HUES48 (cell line): ENCODE measurements at regions not wholly inside any gene's neighbourhood (a gene's known extent, or its start where the extent isn't known, plus 50 kb on each side); places are given as distances from the start of the nearest gene placed in this dataset.

Source experiments
- H3K27ac ChIP-seq: one replicate; pipeline ENCODE4 v1.7.0; 2013; ENCODE audit warnings: low read depth, low read length, inconsistent platforms
- H3K27me3 ChIP-seq: 2 replicates; pipeline ENCODE4 v1.6.1; 2013; ENCODE audit warnings: mild to moderate bottlenecking, low read length; ENCODE audit not compliant: control insufficient read depth, insufficient read depth
- H3K36me3 ChIP-seq: 2 replicates; pipeline ENCODE4 v1.6.1; 2013; ENCODE audit warnings: low read length; ENCODE audit not compliant: control insufficient read depth, insufficient read depth
- H3K4me1 ChIP-seq: 2 replicates; pipeline ENCODE4 v1.6.1; 2013; ENCODE audit warnings: mild to moderate bottlenecking, low read length; ENCODE audit not compliant: control insufficient read depth, insufficient read depth
- H3K4me3 ChIP-seq: 2 replicates; pipeline ENCODE4 v1.5.1; 2013; ENCODE audit warnings: mild to moderate bottlenecking, low read depth, low read length
- H3K9ac ChIP-seq: 2 replicates; pipeline ENCODE4 v1.6.1; 2013; ENCODE audit warnings: mild to moderate bottlenecking, low read depth, low read length, moderate library complexity
- H3K9me3 ChIP-seq: 2 replicates; pipeline ENCODE4 v1.6.1; 2013; ENCODE audit warnings: low read length; ENCODE audit not compliant: control insufficient read depth, insufficient read depth

DNA sequence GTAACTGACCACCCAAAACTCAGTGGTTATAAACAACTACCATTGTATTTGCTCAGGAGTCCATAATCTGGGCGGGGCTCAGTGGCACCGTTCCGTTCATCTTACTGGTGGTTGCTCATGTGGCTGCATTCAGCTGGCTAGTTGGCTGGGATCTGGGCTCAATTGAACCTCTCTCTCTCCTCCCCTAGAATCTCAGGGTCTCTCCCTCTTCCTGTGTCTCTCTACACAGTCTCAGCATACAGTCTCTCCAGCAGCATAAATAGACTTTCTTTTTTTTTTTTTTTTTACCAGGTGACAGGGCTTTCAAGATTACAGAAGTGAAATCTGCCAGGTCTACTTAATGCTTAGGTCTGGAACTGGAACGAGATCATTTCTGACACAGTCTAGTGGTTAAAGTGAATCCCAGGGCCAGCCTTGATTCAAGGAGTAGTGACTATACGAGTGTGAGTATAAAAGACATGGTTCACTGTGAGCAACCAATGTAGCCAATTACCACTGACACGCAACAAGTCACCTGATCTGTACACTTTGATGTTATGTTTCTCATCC, 193.7 kb upstream of the ESRRG start:
- no peak overlapping the region for H3K27ac ChIP-seq
- no peaks in the 10 kb centered on the region for H3K9me3 ChIP-seq
- H3K4me3 ChIP-seq = no peak overlapping the region
- H3K4me1 ChIP-seq = no peaks in the 10 kb centered on the region
- no peaks in the 10 kb centered on the region for H3K36me3 ChIP-seq
- no peak overlapping the region for H3K9ac ChIP-seq
- H3K27me3 ChIP-seq = no peaks in the 10 kb centered on the region

DNA sequence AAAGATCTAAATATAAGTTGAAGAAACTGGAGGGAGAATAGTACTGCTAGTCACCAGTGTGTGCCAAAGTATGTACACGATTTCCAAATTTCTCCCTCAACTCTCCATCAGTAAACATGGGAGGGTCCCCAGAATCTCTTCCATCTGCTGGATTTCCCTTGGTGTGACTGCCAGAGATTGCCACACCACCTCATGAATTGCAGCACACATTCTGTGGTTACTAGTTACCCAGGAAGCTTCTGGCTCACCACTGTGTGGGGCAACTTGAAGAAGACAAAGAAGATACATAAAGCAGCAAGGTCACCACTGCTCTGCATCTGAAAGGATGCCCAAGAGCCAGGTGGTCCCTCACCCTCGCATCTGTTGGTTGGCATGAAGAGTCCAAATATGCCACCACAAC, 191.7 kb upstream of the ESRRG start:
- H3K9ac ChIP-seq = no peak overlapping the region
- no peaks in the 10 kb centered on the region for H3K27me3 ChIP-seq
- no peaks in the 10 kb centered on the region for H3K4me1 ChIP-seq
- no peak overlapping the region for H3K4me3 ChIP-seq
- no peaks in the 10 kb centered on the region for H3K9me3 ChIP-seq
- no peak overlapping the region for H3K27ac ChIP-seq
- no peaks in the 10 kb centered on the region for H3K36me3 ChIP-seq

DNA sequence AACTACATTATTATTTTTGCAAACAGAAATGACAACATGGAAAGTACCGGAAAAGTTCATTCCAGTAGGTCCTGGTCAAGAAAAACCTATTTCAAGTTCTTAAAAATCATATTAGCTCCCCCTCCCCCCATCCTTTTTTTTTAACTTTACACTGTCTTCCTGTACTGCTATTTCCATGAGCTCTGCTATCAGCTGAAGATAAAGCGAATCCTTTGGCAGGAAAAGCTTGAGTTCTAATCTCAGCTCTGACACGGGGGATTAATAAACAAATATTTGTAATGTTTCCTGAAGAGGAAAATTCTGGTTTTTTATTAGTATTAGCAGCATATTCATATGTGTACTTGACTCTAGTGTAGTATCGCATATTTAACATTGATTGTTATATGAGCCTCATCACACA, 190.7 kb upstream of the ESRRG start:
- H3K4me3 ChIP-seq = no peak overlapping the region
- H3K27me3 ChIP-seq = no peaks in the 10 kb centered on the region
- H3K27ac ChIP-seq = no peak overlapping the region
- no peaks in the 10 kb centered on the region for H3K4me1 ChIP-seq
- no peaks in the 10 kb centered on the region for H3K36me3 ChIP-seq
- H3K9me3 ChIP-seq = no peaks in the 10 kb centered on the region
- no peak overlapping the region for H3K9ac ChIP-seq

DNA sequence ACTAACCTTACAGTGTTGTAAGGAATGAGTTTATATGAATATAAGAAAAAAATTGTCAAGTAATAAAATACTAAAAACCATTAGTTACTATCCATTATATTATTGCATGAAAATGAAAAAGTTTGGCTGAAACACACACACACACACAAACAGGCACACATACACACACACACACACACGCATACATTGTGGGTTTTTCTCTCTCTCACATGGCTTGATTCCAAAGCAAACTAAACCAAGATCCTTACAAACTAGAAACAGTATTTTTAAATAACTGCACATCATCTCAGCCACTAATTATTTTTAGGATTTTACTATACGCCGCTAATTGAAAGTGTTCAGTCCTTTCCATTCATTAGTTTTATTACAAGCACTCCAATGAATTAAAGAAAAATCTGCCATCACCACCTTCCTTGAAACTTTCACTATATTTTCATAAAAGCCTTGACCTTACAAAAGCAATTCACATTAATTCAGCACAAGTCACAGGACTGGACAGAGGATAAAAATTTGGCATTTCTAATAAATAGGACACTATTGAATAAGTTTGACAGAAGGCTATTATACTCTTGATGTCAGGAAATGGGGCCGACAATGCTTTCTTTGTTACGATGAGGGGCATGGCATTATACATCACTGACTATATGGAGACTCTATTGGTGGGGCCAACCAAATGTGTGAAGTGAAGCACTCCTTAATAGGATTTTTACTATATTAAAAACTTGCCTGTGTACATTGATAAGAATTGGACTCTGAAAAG, 187.0 kb upstream of the ESRRG start:
- H3K36me3 ChIP-seq = no peaks in the 10 kb centered on the region
- no peak overlapping the region for H3K9ac ChIP-seq
- H3K4me1 ChIP-seq = no peaks in the 10 kb centered on the region
- H3K27ac ChIP-seq = no peak overlapping the region
- H3K27me3 ChIP-seq = no peaks in the 10 kb centered on the region
- H3K4me3 ChIP-seq = no peak overlapping the region
- H3K9me3 ChIP-seq = no peaks in the 10 kb centered on the region

DNA sequence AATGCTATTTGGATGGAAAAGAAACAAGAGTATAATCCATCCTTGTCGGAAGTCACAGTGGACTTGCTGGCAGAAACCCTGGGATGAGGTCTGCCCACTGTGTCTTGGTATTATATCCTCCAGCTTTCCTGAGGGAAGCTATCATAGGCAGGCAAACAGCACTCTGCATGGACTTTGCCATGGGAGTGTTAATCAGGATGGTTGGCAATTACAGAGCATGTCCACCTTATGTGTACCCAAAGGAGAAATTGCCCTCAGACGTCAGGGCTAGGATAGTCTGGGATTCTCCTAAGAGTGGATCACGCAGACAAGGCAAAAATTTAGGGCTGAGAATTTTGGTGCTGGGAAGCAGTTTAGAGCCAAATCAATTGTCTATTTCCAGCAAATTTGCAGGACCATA, 184.9 kb upstream of the ESRRG start:
- no peaks in the 10 kb centered on the region for H3K36me3 ChIP-seq
- no peak overlapping the region for H3K27ac ChIP-seq
- no peak overlapping the region for H3K9ac ChIP-seq
- H3K4me3 ChIP-seq = no peak overlapping the region
- H3K4me1 ChIP-seq = peaks cover 5% of the 10 kb centered on the region; the same call in 1 of the 2 replicates
- no peaks in the 10 kb centered on the region for H3K27me3 ChIP-seq
- no peaks in the 10 kb centered on the region for H3K9me3 ChIP-seq

DNA sequence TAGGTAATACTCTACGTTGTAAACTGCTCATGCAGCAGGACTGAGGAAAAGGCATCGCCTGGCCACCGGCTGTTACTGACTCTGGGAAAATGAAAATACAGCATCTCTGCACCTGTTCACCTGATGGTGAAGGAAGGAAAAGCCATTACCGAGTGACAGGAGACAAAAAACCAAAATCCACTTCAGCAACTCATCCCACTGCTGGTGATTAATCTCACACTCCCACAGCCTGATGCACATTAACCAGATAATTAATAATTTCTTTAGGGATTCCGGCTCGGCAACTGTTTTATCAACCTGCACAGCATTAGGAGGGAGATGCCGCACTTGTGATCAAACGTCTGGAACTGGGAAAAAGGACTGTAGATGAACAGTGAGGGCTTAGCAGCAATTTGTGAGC, 183.9 kb upstream of the ESRRG start:
- no peak overlapping the region for H3K27ac ChIP-seq
- no peak overlapping the region for H3K4me3 ChIP-seq

DNA sequence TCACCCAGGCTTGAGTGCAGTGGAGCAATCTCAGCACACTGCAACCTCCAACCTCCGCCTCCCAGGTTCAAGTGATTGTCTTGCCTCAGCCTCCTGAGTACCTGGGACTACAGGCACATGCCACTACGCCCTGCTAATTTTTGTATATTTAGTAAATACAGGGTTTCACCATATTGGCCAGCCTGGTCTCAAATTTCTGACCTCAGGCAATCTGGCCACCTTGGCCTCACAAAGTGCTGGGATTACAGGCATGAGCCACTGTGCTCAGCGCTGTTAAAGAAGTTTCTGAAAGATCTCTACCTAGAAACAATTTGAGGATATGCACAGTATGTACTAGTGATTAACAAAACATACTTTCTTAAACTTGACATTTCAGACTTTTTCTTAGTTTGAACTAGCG, 182.6 kb upstream of the ESRRG start:
- Histone ChIP-seq H3K27me3 (no peaks in the 10 kb centered on the region), H3K4me1 (peaks cover 5% of the 10 kb centered on the region; the same call in 1 of the 2 replicates), H3K4me3 (no peak overlapping the region), H3K9me3 (no peaks in the 10 kb centered on the region), H3K36me3 (no peaks in the 10 kb centered on the region), H3K9ac (no peak overlapping the region), H3K27ac (no peak overlapping the region)

More for the DNA sequence above, 183.9 kb upstream of the ESRRG start:
- no peak overlapping the region for H3K9ac ChIP-seq
- H3K9me3 ChIP-seq = no peaks in the 10 kb centered on the region
- no peaks in the 10 kb centered on the region for H3K27me3 ChIP-seq
- no peaks in the 10 kb centered on the region for H3K36me3 ChIP-seq
- H3K4me1 ChIP-seq = peaks cover 5% of the 10 kb centered on the region; the same call in 1 of the 2 replicates

DNA sequence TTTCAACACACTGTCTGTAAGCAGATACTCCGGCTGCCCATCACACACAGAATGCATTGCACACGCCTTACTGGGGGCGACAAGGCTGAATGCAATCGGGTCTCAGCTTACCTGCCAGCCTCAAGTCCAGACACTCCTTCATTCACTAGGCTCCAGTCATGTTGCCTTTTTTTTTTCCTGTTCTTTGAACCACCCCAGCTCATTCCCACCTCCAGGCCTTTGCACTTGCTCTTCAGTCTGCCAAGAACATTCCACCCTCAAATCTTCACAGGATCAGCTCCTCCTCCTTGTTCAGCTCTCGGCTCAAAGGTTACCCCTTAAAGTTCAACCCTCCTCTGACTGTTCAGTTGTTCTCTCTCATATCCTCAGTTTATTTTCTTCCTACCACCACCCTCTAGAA, 181.9 kb upstream of the ESRRG start:
- Histone ChIP-seq H3K9ac (no peak overlapping the region), H3K27ac (peak overlapping the region; percentile 72), H3K4me3 (no peak overlapping the region), H3K36me3 (no peaks in the 10 kb centered on the region), H3K4me1 (peaks cover 5% of the 10 kb centered on the region; the same call in 1 of the 2 replicates), H3K27me3 (no peaks in the 10 kb centered on the region), H3K9me3 (no peaks in the 10 kb centered on the region)

DNA sequence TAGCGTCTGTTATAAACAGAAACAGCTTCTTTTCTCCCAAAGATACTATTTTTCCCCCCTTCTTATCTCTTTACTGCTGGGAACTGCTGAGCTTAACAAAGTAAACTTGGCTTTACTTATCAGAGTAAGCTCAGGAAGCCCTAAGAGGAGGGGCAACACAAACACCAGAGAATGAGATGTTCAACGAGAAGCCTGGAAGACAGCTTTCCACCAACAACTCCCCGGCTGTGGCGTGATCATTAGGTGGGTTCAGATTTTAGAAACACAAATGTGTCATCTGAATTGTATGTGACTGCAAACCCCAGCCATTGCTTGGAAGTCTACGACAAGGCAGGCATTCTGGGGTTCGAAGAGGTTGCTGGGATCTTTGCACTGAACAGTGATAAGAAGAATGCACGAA, 181.2 kb upstream of the ESRRG start:
- H3K4me3 ChIP-seq = no peak overlapping the region
- H3K27me3 ChIP-seq = no peaks in the 10 kb centered on the region
- peak overlapping the region; percentile 72 for H3K27ac ChIP-seq
- H3K4me1 ChIP-seq = peaks cover 5% of the 10 kb centered on the region; the same call in 1 of the 2 replicates
- no peaks in the 10 kb centered on the region for H3K36me3 ChIP-seq
- no peaks in the 10 kb centered on the region for H3K9me3 ChIP-seq
- H3K9ac ChIP-seq = no peak overlapping the region

DNA sequence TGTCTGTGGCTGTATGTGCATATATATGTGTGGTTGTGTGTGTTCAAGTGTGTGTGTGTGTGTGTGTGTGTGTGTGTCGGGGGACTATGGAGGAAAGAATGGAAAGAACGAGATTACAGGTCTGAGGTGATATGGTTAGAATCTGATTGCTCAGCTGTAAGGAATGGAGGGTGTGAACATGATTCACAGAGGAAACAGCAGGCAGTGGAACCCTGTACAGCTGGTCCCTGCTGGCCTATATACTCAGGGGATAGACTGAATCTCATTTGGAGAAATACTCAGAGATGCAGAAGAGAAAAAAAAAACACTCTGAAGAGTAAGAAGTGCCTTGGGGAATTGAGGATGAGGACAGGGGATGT, 180.1 kb upstream of the ESRRG start:
- no peaks in the 10 kb centered on the region for H3K36me3 ChIP-seq
- no peaks in the 10 kb centered on the region for H3K27me3 ChIP-seq
- H3K4me3 ChIP-seq = no peak overlapping the region
- H3K27ac ChIP-seq = peak overlapping the region; percentile 72
- peaks cover 5% of the 10 kb centered on the region; the same call in 1 of the 2 replicates for H3K4me1 ChIP-seq
- H3K9ac ChIP-seq = no peak overlapping the region
- no peaks in the 10 kb centered on the region for H3K9me3 ChIP-seq

DNA sequence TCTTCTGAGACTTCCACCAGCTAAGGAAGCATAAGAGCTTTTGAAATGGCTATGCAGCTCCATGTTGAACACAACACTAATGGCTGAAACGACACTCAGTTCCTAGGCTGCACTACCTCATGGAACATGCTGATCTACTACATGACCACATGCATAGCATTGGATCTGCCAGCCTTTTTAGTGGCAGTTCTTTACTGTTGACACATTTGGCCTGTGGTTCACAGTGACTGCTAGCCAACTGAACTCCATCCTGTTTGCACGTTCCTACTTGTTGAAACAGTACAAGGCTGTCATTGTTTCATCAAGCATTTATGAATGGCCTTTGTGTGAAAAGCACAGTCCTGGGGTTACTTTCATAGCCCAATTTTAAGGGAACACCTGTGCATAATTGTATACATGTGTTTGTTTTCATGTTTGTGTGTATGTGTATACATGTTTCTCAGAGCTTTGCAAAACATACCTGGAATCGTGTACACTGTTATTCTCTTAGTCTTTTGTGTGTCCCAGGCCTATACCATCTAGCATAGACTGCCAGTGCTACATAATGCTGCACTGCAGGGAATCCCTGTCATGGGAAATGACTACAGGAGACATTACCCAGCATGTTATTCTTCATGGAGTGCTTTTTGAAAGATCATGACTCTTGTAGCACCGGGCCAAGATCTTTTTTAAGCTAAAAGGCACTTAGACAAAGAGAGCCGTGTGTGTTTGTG, 179.6 kb upstream of the ESRRG start:
- Histone ChIP-seq H3K4me1 (peaks cover 5% of the 10 kb centered on the region; the same call in 1 of the 2 replicates), H3K36me3 (no peaks in the 10 kb centered on the region), H3K9ac (no peak overlapping the region), H3K27ac (no peak overlapping the region), H3K27me3 (no peaks in the 10 kb centered on the region), H3K9me3 (no peaks in the 10 kb centered on the region), H3K4me3 (no peak overlapping the region)
